Stimulated activated CD8-positive, alpha-beta memory T cell treated with anti-CD3 and anti-CD28 coated beads, Interleukin-4, amount 100 ng/mL, for 4 hours (primary cell): ENCODE measurements at regions not wholly inside any gene's neighbourhood (a gene's known extent, or its start where the extent isn't known, plus 50 kb on each side); places are given as distances from the start of the nearest gene placed in this dataset.
"Not testable (repeated sequence)": the region's sequence is repeated elsewhere in the genome, so short reads cannot be mapped to it uniquely, and the experiment has no call there.

Experiments
- DNase-seq, 2 donors: peaks; one replicate each; pipeline ENCODE4 v3.0.0-alpha.2; 2020; ENCODE audit warnings: low read depth in 2 of 2, low spot score in 1 of 2

GRCh38 chr15:20194591-20195198 is 346.9 kb downstream of the GOLGA6L6 start:
- DNase-seq, result not testable (repeated sequence)

- peak in 1 of 2 donors; percentile 4 for DNase-seq
These were observed 348.3 kb downstream of the GOLGA6L6 start for GRCh38 chr15:20192982-20193929.

GRCh38 chr15:20191508-20192125 is 350.0 kb downstream of the GOLGA6L6 start:
- DNase-seq, result not testable (repeated sequence)

GRCh38 chr15:20188611-20189010 is 353.0 kb downstream of the GOLGA6L6 start:
- not testable (repeated sequence) for DNase-seq

GRCh38 chr15:20187370-20188355 is 353.9 kb downstream of the GOLGA6L6 start:
- DNase-seq, result not testable (repeated sequence)

GRCh38 chr15:20184879-20185278 is 356.7 kb downstream of the GOLGA6L6 start:
- not testable (repeated sequence) for DNase-seq

- not testable (repeated sequence) for DNase-seq
These were observed 373.4 kb downstream of the GOLGA6L6 start for GRCh38 chr15:20168221-20168620.

GRCh38 chr15:20153528-20153927 is 388.1 kb downstream of the GOLGA6L6 start:
- DNase-seq, result not testable (repeated sequence)

- not testable (repeated sequence) for DNase-seq
These were observed 392.9 kb downstream of the GOLGA6L6 start for GRCh38 chr15:20148679-20149078.

- DNase-seq, result not testable (repeated sequence)
These were observed 393.6 kb downstream of the GOLGA6L6 start for GRCh38 chr15:20148008-20148407.

- DNase-seq, result not testable (repeated sequence)
These were observed 397.1 kb downstream of the GOLGA6L6 start for GRCh38 chr15:20144333-20145036.

- DNase-seq, result not testable (repeated sequence)
These were observed 398.7 kb downstream of the GOLGA6L6 start for GRCh38 chr15:20142906-20143305.

GRCh38 chr15:20142410-20142809 is 399.2 kb downstream of the GOLGA6L6 start:
- DNase-seq, result not testable (repeated sequence)

GRCh38 chr15:20124668-20125067 is 416.9 kb downstream of the GOLGA6L6 start:
- DNase-seq, result not testable (repeated sequence)

GRCh38 chr15:20106026-20106425 is 435.6 kb downstream of the GOLGA6L6 start:
- DNase-seq, result no peak

- not testable (repeated sequence) for DNase-seq
These were observed 436.3 kb downstream of the GOLGA6L6 start for GRCh38 chr15:20105011-20105990.

- not testable (repeated sequence) for DNase-seq
These were observed 437.0 kb downstream of the GOLGA6L6 start for GRCh38 chr15:20104551-20104950.

- not testable (repeated sequence) for DNase-seq
These were observed 438.7 kb downstream of the GOLGA6L6 start for GRCh38 chr15:20102862-20103261.
